Limb (tissue), 2 donors: ENCODE measurements at regions not wholly inside any gene's neighbourhood (a gene's known extent, or its start where the extent isn't known, plus 50 kb on each side); places are given as distances from the start of the nearest gene placed in this dataset.
A peak's percentile ranks its signal among the peaks of the same experiment; 100 is the strongest.
"Not testable (repeated sequence)": the region's sequence is repeated elsewhere in the genome, so short reads cannot be mapped to it uniquely, and the experiment has no call there.

Experiments used
- DNase-seq, 2 donors: peaks; one replicate each; pipeline ENCODE4 v3.0.0-alpha.2; 2016; ENCODE audit errors: extremely low spot score in 2 of 2

DNA sequence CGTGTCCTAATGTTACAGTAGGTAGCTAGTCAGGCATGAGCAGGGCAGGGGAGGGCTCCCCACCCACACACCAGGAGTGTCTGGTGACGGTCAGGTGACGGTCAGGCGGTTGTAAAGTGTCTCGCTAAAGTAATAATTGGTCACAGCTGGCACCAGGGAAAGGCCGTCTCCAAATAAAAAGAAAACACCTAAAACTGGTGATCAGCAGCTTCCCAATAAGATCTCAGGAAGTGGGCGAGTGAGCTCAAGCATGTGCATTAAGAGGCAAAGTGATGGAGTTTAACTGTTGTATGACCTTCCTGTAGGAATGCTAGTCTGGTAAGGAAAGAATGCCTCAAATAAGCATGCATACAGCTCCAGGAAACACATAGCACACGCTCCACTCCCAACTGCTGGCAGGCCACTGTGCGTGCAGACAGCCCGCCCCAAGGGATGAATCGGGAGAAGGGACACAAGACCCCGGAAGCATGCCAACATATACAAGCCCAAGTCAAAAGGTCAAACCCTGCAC lies 177.1 kb downstream of the RNF144A start:
- no peak for DNase-seq

DNA sequence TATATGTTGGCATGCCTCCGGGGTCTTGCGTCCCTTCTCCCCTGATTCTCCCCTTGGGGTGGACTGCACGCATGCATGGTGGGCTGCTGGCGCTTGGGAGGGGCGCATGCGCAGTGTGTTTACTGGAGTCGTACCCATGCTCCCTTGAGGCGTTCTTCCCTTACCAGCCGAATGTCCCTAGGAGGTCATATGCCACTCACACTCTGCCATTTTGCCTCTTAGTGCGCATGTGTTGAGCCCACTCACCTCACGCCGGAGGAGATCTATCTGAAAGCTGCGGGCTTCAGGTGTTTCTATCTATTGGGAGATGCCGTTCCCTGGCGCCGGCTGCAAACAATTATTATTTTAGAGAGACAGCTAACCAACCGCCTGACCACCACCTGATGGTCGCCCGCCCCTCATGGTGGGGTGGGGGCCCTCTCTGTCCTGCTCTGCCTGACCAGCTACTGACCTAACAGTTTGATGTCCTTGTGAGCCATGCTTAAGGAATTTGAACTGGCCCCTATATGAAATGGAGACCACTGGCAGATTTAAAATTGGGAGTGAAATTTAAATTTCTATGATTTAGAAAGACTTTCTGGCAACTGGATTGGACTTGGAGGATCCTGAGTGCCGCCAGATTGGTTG lies 179.6 kb downstream of the RNF144A start:
- no peak for DNase-seq

DNA sequence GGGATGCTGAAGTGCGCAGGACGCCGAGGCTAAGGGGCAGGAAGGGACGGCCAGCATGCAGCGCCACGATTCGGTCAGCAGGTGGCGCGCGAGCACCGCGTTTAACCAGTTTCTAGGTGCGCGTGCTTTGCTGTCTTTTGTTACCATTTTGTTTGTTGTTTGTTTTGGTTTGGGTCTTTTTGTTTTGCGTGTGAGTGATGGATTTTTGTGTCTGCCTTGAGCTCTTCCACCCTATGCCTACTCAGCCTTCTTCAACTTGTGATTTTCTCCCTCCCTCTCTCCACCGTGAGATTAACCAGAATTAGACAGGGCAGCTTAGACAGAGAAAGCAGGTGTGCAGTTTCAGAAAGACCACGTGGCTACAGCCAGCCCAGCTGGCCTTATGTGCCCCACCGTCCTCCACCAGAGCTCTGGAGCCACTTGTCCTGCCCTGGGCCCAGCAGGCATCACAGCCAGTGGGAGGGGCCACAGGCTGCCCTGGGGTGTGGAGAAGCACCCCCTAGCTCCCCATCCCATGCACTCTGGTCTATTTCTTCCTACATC lies 180.2 kb downstream of the RNF144A start:
- peak; percentile 74 to 86 for DNase-seq

DNA sequence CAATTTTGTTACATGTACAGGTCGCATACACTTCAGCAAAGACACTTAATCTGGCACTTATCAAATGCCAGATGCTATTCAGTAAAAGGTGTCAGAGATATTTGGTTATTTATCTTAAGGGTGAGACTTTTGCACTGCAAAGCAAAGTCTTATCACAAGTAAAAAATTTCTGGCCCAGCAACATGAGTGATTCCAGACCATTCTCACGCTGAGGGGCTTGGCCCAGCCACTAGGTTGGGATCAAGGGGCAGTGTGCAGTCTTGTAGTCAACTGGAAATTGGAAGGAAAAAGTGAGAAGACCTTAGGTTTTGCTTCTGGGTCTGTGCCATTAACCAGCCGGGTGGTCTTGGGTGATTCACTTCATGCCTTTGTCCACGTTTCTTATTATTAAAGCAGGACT lies 181.6 kb downstream of the RNF144A start:
- no peak for DNase-seq

DNA sequence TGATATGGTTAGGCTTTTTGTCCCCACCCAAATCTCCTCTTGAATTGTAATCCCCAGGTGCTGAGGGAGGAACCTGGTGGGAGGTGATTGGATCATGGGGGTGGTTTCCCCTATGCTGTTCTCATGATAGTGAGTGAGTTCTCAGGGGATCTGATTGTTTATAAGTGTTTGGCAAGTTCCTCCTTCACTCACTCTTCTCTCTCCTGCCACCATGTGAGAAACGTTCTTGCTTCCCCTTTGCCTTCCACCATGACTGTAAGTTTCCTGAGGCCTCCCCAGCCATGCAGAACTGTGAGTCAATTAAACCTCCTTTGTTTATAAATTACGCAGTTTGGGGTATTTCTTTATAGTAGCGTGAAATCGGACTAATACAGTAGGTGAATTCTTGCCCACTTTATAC lies 182.5 kb downstream of the RNF144A start:
- DNase-seq, result not testable (repeated sequence)

DNA sequence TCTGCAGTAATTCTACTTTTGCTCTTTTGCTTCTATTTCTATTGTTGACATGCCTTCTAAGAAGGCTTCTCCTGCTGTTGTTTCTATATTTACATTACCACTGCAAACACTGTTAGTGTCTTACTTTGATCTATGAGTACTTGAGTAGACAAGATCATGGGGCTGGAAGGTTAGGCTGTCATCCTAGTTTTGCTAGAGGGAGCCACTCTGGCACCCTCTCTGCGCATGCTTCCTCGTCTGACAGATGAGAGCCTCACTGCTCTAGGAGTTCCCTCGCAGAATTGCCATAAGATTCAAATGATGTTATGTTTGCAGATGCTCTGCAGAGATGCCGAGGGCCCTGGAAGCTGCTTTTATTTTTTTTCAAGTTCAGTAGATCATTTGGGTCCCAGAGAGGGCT lies 185.6 kb downstream of the RNF144A start:
- DNase-seq, result no peak

DNA sequence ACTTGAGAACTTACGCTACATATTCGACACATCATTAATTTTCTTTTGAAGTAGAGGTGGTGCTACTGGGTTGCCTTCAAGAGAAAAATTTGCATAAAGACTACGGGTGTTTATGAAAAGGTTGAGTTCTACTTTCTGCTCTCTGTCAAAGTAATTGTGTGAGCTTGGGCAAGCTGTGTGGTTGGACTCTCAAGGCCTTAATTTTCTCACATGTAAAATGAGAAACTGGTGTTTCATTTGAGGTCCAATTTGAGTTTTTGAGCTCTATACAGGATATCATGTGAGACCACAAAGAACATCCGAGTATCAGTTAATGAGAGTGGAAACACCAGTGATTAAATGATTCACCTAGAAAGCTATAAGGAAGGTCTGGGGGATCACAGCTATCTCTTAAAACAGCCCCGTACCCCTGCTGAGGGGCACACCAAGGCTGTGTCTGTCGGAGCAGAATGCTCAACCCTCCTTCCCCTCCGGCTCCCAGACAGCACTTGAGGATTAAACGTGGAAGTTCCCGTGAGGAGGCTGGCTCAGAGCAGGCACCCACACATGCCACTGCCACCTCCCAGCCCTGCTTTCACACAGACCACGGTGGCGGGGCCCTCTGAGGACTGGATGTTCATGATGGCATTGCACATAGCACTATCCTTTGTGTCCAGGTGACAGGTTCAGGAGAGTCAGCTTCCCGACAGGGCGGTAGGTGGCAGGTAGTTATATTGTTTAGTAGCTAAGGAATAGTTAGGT lies 191.8 kb downstream of the RNF144A start:
- DNase-seq, result no peak

DNA sequence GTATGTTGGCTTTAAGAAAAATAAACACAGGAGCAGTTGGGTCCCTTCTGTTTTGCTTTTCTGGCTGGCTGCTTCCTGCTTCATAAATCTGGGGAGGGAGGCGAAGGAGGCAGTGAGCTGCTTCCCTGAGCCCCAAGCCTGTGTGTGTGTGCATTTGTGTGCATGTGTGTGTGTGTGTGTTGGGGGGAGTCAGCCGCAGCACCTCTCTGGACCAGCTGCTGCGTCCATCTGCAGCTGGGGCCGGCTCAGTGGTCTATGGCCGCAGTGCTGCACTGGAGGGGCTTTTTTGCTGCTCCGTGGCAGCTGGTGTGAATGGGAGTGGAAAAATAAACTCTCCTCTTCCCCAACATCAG lies 192.3 kb downstream of the RNF144A start:
- DNase-seq, result no peak

DNA sequence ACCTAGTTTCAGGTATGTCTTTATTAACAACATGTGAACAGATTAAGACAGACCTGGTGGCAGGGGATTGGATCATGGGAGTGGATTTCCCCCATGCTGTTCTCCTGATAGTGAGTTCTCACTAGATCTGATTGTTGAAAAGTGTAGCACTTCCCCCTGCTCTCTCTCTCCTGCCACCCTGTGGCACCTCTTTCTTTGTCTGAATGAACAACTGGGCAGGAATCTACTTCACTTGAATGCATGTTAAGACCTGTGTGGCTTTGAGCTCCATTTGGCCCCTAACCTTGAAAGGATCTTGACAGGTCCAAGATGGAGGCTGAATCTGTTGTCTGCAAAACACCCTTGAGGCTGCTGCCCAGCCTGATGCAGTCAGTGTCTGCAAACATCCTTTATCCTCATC lies 194.4 kb downstream of the RNF144A start:
- DNase-seq, result no peak

DNA sequence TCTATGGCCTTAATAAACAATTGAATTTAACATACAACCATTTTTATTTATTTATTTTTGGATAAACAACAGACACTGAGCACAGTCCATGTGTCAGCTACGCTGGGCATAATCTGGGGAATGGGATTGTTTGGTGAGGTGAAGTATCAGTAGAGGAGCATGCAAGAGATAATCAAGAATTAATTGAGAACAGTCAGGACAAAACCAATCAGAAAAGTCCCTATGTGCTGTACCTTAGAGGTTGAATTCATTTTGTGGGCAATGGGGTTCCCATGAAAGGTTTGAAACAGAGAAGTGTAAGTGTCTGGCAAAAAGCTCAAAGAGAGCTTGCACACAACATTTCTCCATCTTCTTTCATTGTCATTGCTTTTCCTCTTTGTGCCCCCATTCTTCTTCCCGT lies 198.2 kb downstream of the RNF144A start:
- DNase-seq, result no peak

DNA sequence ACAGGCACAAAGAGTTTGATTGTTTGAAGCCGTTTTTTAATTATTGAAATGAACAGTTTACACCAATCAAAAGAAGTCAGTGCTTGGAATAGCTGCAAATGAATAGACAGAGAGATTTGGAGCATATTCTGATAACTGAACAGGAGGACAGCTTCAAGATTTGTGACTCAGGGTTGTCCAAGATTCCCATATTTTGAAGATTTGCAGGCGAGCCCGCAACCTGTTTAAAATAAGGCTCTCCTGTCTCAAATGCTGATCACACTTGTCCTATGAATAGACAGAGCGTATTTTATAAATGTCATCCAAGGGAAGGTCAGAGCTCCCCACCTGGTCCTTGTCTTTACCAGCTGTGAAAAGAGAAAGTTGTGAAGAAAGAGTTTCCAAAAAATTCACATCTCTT lies 198.7 kb downstream of the RNF144A start:
- DNase-seq, result no peak

DNA sequence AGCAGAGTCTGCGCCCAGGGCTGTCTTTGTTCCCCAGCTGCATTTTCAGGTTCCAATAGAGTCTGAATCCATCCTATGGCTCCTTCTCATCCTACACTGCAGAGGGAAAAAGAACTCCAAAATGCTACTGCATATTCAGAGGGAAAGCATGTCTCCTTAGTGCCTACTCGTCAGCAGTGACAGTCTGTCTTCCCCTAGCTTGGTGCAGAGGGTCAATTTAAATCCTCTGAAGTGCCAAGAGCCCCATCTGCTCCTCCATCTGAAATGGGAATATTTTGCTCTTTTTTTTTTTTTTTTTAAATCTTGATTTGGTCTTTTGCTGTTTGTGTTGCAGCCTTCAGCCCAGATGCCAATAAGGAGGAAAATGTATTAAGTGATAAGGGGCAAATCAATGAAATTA lies 199.3 kb downstream of the RNF144A start:
- no peak for DNase-seq

DNA sequence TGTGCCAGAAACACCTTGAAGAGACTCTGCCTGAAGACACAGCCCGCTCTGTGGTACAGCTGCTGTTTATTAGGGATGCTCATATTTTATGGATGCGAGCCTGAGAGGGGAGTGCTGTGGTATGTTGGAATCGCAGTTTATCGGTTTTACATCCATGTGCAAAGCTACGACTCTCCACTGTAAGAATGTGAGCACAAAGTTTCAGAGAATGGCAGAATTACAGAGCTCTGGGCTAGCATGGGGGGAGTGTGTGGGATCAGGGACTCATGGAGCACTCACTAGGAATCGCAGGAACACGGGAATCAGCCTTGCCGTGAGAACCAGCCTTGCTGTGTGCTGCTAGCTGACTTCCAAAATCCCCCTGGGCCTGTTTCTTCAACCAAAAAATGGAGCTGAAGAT lies 199.9 kb downstream of the RNF144A start:
- DNase-seq, result no peak

DNA sequence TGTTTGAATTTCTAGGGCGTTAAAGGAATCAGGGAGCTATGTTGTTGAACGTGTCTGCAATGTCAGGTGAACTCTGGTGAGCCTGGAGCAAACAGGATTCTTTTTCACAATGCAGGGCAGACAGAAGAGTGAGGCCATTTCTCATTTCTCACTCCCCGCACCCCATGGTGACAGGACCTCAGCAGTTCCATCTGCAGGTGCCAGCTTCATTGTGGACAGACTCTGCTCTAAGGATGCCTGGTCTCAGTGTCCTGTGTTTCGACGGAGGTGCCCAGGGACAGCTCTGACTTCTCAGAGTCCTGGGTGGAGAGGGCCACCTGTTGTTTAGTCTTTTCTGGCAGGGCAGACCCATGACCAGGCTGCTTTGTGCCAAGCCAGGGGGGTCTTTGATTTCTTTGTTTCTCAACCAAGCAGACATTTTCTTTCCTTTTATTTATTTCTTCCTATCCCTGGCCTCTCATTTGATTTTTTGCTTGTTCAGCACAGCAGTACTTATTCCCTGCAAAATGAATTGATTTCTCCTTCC lies 201.5 kb downstream of the RNF144A start:
- DNase-seq, result no peak

DNA sequence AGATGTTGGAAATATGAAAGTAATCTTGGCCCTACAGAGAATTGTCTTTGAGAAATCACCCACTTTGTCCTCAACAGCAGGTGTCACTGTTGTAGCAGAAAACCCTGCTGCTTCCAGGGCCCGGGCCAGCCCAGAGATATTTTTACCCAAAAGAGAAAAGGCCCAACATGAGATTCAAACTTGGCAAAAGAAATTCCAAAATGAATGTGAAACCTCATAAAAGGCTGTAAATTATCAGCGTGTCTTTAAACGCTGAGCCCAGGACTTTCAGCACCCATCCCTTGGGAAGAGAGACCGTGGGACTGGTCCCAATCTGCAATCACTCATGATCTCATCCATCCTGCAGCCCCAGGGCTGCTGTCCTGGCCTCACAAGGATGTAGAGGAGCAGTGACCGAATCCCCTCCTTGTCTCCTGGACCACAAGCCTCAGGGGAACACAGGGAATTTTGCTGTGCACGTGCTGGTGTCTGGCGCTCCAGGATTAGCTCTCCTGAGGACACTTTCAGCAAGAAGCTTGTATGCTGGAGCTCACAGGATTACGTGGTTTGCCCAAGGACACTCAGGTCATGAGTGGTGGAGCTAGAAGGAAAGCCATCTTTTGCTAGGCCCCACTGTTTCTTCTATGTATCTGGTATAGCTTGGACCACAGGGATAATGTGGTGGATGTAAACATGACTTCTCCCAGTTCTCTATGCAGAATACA lies 202.1 kb downstream of the RNF144A start:
- DNase-seq, result peak; percentile 65 to 76

DNA sequence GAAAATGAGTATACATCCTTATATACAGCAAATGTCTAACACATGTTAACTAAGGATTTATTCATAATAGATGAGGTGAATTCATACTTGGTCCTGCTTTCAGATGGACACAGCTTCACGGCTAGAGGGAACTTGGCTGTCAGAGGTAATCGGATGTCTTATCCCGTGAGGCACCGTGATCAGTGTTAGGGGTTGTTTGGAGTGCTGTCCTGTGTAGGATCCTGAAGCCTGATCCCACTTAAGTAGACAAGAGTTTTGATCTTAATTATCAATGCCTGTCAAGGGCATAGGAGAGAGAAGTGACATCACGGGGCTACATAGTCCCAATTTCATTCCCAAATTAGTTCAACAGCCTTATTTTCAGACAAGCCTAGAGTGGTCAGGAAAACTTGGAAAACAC lies 204.6 kb downstream of the RNF144A start:
- no peak for DNase-seq

DNA sequence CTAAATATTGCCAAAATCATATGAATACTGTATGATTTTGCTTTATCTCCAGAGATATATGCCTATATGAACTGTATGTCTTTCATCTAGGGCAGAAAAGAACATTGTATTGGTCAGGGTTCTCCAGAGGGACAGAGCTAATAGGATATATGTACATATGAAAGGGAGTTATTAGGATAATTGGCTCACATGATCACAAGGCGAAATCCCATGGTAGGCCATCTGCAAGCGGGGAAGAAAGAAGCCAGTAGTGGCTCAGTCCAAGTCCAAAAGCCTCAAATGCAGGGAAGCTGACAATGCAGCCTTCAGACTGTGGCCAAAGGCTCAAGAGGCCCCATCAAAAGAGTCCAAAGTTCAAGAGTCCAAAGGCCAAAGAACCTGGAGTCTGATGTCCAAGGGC lies 209.9 kb downstream of the RNF144A start:
- no peak for DNase-seq

DNA sequence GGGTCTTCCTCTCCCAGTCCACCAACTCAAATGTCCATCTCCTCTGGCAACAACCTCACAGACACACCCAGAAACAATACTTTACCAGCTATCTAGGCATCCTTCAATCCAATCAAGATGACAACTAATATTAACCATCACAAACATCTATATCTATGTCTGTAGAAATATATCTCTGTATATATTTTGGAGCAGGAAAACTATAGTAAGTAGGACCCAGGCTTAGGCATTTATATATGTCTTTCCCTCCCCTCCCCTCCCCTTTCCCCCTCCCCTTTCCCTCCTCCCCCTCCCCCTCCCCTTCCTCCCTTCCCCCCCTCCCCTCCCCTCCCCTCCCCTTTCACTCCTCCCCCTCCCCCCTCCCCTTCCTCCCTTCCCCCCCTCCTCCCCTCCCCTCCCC lies 210.5 kb downstream of the RNF144A start:
- no peak for DNase-seq

DNA sequence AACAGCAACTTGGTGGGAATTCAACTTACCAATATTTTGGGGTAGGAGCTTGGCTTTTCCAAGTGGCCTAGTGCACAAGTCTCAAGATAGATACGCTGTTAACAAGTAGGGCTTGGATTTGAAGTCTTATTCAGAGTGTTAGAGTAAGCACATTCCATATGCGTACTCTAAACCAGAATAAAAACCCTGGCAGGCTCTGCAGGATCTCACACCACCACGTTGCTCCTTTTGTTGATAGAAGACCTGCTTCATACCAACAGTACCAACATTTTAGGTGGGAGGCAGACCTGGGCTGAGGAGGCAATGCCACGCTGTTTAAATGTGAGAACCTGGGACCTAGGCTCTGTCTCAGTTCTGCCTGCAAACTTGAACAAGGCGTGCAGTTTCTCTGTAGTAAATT lies 214.0 kb downstream of the RNF144A start:
- DNase-seq, result no peak

DNA sequence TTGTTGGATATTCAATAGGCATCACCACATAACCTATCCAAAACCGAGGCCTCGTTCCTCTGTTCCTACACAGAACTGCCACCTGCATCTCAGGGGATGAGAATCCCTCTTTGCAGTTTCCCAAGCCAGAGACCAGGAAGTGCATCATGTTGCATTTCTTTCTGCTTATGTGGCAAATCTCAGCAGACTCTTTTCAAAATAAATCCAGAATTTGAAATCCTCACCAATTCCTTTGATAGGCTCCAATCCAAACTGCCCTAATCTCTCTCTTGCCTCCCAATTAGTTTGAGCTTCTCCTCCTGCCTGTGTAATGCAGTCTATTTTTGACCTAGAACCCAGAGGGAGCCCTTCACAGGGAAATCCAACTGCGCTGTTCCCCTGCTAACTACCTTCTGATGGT lies 215.5 kb downstream of the RNF144A start:
- no peak for DNase-seq

DNA sequence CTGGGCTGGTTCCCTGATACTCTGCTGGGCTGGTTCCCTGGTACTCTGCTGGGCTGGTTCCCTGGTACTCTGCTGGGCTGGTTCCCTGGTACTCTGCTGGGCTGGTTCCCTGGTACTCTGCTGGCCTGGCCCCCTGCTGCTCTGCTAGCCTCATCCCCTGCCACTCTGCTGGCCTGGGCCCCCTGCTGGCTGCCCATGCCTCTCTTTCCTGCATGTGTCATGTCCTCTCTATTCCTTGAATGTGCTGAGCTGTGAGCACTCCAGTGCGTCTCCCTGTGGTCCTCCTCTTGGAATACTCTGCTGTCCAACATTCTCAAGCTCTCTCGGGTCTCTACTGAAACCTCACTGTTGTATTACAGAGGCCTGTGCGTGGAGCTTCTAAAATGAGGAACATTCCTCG lies 216.3 kb downstream of the RNF144A start:
- DNase-seq, result no peak

DNA sequence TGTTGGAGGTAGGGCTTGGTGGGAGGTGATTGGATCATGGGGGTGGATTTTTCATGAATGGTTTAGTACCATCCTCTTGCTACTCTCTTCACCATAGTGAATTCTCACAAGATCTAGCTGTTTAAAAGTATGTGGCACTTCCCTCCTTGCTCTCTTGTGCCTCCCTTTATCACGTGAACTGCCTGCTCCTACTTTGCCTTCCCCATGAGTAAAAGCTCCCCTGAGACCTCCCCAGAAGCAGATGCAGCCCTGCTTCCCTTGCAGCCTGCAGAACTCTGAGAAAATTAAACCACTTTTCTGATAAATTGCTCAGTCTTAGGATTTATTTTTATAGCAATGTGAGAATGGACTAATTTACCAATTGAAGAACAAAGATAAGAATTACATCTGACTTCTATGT lies 223.1 kb downstream of the RNF144A start:
- DNase-seq, result no peak
